ENCODE measurements at regions not wholly inside any gene's neighbourhood (a gene's known extent, or its start where the extent isn't known, plus 50 kb on each side); places are given as distances from the start of the nearest gene placed in this dataset.
"Not testable (repeated sequence)": the region's sequence is repeated elsewhere in the genome, so short reads cannot be mapped to it uniquely, and the experiment has no call there.

DNA sequence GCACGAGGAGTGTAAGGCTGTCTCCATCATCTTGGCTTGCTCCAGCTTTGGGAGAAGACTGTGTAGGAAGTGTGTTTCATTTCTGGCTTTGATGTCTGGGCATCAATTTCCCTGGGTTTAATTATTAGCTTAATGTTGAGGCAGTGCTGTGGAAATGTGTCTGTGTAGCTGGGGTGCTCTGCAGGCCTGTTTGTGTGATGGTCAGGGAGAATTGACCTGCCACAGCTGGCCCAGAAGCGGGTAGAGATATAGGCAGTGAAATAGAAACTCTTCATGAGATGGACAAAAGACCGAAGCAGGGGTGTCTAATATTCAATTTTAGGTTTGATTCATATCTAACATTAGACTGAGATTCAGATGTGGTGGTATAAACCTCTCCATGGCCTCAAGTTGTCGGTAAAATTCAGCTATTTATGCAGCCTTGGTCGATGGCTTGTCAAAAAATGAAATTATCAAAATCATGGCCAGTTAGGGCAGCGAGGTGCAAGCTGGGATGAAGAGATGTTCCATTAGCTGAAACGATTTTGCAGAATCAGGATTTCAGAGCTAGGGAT lies 95.3 kb upstream of the SNX9 start:
- DNase-seq, result no peak

DNA sequence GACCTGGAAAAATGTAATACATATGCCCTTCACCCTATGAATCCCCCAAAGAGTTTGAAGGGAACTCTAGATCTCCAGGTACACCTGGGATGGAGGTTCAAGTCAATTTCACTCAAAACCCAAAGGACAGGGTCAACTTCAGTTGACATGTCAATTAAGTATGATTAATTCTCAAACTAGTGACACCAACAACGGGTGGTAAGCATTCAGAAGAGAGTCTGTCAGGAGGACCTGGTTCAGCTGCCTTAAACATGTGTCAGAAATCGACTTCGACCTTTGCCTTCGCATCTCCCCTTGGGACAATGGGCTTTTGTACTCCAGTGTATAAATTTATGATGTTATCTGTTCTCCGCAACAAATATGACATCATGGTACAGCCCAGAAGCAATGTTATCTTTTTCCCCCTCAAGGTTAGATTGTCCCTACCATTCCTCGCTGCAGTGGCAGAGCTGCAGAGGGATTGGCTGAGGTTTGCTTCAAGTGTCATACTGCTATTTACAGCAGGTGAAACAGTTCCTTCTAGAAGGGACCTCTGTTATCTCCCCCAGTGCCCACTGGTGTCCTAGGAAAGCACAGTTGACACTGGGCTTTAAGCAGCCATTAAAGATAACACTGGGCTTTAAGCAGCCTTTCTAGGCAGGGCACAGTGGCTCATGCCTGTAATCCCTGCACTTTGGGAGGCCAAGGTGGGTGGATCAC lies 94.7 kb upstream of the SNX9 start:
- no peak for DNase-seq

DNA sequence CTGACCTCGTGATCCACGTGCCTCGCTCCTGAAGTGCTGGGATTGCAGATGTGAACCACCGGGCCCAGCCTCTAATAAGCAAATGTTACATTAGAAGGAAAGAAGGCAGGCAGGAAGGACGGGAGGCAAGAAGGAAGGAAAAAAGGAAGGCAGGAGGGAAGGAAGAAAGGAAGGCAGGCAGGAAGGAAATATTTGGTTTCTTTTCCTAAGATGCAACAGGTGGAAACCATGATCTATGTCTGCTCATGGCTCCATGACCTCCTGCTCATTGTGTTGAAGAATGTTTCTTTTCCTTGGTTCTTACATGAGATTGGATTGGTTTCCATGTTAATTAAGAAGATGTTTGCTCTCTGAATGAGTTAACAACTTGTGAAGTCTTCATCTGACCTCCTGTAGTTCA lies 91.8 kb upstream of the SNX9 start:
- DNase-seq, result no peak

DNA sequence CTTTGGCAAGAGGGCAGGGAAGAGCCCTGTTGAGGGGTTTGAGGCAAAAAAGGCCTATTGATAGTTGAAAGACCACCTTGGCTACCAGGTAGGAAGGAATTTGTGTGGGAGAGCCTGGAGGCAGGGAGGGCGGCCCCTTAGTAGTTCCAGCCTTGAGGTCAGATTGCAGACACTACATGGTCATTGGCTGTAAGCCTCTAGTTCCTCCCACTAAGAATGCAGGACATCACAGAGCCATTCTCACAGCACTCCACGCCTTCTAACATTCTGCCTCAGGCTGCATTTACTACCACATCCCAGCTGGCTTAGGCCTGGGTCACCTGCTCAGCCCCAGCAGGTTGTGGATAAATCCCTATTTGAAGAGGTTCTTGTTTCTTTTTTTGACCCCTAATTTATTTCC lies 91.0 kb upstream of the SNX9 start:
- no peak for DNase-seq

DNA sequence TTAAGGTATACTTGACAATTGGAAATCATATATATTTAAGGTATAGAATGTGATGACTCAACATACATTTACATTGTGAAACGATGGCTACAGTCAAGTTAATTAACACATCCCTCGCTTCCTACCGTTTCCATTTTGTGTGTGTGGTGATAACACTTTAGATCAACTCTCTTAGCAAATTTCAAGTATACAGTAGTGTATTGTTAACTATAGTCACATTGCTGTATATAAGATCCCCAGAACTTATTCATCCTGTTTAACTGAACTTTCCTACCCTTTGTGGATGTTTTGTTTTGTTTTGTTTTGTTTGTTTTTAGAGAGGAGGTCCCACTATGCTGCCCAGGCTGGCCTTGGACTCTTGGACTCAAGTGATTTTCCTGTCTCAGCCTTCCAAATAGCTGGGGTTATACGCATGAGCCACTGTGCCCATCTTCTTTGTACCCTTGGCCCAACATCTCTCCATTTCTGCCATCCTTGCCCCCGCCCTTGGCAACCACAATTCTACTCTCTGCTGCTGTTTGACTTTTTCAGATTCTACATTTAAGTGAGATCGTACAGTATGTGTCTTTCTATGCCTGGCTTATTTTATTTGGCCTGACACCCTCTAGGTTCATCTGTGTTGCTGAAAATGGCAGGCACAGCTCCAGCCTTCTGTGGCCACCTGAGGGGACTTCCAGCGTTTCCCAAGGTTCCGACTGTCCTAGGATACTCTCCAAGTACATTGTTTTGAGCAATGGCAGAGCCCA lies 90.5 kb upstream of the SNX9 start:
- DNase-seq, result no peak

DNA sequence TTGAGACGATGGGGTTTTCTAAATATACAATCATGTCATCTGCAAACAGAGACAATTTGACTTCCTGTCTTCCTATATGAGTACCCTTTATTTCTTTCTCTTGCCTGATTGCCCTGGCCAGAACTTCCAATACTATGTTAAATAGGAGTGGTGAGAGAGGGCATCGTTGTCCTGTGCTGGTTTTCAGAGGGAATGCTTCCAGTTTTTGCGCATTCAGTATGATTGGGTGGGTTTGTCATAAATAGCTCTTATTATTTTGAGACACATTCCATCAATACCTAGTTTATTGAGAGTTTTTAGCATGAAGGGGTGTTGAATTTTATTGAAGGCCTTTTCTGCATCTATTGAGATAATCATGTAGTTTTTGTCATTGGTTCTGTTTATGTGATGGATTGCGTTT lies 86.5 kb upstream of the SNX9 start:
- not testable (repeated sequence) for DNase-seq

DNA sequence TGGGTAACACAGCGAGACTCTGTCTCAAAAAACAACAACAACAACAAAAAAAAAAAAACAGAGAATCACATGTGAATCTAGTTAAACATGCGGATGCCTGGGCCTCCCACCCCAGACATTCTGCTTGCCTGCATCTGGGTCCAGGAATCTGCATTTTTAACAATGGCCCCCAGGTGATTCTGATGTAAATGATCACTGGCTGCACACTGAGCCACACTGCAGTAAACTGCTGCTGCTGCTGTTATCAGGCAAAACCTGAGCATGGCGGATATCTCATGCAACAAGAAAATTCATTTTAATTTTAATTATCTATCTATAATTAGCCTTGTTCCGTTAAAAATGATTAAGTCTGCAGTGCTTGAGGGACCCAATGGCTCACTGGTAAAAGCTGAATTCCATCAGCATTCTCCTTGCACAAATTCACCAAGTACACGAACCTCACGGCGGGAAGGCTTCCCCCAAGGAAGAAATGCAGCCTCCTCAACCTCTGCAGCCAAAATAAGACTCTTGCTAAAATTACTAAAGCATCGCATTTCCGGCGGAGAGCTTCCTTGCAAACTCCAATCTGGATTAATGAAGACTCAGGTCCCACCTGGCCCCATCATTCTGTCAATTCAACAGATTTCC lies 81.6 kb upstream of the SNX9 start:
- no peak for DNase-seq

DNA sequence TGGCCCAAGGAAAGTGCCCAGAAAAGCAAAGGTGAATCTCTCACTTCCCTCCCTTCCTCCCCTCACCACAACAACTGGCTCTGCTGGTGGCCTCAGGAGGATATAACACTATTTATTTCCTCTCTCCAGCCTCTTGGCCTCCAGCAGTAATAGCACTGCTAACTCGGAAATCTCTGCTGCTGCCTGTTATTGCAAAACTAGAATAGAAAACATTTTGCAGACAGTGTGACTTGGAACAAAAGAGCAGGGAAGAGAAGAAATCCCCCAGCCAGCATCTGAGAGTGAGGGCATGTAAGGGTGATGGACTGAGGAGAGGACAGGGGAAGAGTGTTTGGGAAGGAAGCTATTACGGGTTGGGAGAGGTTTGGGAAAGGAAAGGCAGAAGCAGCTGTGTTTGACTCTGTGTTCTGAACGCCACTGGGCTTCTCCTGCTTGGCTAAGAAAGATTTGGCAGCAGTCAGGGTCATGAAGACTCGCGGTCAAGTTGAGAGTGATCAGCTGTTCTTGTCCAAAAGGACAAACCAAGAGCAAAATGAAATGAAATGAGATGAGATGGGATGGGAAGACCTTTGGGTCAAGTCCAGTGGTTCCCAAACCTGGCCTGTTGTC lies 81.0 kb upstream of the SNX9 start:
- DNase-seq, result no peak

DNA sequence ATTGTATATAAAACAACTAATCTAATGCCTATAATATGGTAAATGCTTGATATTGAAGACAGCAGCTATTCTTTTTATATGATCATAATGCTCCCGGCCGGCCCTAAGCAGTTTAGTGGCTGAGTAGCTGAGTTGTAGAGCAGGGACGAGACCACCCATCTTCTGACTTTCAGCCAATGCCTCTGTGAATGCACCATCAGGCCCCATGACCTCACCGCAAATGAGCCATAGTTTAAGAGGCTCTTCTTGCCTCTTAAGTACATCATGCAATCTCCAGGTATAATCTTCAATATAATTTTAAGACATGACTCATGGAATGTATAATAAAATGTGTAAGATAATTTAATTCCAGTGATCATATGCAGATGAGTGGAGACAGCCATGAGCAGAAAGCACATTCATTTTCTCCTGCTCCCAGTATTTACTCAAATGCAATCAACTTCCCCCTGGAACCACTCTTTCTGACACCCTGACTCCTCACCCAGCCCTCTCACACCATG lies 78.9 kb upstream of the SNX9 start:
- no peak for DNase-seq

DNA sequence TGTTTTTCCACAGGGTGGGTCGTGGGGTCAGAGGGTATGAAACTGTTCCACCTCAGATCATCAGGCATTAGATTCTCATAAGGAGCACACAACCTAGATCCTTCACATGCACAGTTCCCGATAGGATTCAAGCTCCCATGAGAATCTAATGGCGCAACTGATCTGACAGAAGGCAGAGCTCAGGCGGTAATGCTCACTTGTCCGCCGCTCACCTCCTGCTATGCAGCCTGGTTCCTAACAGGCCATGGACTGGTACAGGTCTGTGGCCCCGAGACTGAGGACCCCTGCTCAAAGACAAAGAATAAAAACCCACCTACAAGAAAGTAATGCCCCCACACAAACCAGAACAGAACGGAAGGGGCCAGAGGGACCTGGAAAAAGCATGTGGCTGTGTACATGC lies 76.1 kb upstream of the SNX9 start:
- no peak for DNase-seq

DNA sequence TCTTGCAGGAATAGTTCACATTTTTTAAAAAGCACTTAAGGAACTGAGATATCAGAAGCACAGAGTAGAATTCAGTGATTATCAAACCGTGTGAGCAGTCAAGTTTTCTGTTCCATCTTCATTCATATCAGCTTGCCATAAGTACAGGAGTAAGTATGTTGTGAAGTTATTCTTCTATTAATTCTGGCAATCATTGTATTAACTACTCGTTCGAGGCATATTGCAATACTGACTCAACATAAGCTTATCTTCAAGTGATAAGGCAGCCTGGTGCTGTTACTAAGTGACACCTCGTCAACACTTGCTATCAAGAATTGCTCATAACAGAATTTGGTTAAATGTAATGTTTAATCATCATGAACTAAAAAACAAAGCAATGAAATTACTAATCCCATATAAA lies 75.7 kb upstream of the SNX9 start:
- DNase-seq, result no peak

DNA sequence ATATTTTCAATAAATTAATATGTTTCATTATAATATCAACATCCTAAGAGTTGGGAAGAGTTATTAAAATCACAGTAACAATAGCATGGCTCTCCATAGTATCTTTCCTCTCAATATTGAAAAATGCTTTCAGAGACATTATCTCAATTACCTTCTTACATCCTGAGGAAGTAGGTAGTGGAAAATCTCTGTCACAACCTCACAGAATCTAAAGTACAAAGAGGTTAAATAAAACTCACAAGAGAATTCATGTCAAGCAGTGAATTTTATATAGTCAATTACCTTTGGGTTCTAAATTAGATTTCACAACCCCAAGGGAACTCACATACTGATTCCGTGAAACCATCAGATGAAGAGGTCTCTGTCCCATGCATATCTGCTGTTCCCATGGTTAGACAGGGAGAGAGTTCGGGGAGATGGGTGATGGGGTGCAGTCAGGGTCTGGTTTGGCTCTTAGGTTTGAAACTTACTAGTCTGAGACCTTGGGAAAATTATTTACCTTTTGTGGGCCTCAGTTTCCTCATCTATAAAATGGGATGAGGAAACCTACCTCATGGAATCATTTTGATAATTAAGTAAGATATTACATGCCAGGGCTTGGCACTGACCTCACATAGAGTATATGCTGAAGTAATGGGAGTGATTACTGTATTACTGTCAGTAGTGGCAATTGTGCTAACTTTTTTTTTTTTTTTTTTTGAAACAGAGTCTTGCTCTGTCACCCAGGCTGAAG lies 74.0 kb upstream of the SNX9 start:
- DNase-seq, result no peak

DNA sequence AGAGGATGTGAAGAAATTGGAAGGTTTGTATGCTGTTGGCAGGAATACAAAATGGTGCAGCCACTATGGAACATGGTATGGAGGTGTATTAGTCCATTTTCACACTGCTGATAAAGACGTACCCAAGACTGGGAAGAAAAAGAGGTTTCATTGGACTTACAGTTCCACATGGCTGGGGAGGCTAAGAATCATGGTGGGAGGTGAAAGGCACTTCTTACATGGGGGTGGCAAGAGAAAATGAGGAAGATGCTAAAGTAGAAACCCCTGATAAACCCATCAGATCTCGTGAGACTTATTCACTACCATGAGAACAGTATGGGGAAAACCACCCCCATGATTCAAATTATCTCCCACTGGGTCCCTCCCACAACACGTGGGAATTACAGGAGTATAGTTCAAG lies 72.1 kb upstream of the SNX9 start:
- not testable (repeated sequence) for DNase-seq

DNA sequence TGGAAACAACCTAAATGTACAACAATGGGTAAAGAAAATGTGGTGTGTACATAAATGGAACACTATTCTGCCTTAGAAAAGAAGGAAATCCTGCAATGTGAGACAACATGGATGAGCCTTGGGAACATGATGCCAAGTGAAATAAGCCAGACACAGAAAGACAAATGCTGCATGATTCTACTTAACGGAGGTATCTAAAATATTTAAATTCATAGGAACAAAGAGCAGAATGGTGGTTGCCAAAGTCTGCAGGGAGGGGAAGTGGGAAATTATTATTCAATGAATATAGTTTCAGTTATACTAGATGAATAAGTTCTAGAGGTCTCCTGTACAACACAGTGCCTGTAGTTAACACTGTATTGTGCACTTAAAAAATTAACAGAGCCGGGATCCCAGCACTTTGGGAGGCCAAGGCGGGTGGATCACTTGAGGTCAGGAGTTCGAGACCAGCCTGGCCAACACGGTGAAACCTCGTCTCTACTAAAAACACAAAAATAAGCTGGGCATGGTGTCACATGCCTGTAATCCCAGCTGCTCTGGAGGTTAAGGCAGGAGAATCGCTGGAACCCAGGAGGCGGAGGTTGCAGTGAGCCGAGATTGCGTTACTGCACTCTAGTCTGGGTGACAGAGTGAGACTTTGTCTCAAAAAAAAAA lies 71.4 kb upstream of the SNX9 start:
- DNase-seq, result no peak

DNA sequence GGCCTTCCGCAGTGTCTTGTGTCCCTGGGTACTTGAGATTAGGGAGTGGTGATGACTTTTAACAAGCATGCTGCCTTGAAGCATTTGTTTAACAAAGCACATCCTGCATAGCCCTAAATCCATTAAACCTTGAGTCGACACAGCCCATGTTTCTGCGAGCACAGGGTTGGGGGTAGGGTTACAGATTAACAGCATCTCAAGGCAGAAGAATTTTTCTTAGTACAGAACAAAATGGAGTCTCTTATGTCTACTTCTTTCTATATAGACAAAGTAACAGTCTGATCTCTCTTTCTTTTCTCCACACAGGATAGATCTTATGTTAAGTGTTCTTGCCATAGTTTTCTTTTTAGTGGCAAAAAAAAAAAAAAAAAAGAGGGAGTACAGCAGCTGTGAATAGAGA lies 70.2 kb upstream of the SNX9 start:
- DNase-seq, result not testable (repeated sequence)

DNA sequence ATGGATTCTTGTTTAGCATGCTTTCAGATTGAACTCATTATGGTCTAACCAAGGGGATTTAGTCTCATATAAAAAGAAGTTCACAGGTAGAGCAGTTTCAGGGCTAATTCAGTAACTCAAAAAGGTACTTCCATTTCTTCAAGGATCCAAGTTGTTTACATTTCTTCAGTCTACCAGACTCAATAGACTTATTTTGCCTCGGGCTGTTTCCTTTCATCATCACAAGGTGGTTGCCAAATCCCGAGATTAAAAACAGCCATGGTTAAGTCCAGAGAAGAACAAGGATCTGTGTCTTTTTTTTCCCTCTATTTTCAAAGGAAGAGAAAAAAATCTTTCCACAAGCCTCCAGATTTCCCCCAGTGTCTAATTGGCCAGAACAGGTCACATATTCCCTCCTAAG lies 69.8 kb upstream of the SNX9 start:
- no peak for DNase-seq

DNA sequence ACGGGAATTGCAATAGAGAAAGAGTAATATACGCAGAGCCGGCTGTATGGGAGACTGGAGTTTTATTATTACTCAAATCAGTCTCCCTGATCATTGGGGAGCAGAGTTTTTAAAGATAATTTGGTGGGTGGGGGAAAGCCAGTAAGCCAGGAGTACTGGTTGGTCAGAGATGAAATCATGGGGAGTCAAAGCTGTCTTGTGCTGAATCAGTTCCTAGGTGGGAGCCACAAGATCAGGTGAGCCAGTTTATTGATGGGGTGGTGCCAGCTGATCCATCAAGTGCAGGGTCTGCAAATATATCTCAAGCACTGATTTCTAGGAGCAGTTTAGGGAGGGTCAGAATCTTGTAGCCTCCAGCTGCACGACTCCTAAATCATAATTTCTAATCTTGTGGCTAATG lies 69.2 kb upstream of the SNX9 start:
- not testable (repeated sequence) for DNase-seq

DNA sequence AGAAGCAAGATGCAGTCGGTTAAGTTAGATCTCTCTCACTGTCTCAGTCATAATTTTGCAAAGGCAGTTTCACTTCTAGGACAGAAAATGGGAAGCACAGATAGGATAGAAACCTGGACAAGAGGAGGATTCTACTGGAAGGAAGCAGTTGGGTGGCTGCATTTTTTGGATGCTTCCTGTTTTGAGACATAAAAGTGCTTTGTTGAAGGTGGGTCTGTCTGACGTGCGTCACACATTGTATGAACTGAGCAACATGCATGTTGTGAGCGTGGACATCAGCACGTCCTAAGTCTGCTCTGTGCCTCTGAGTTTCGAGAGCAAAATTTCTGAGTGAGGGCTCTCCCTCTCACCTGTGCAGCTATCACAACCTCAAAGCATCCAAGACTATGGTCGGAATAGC lies 68.7 kb upstream of the SNX9 start:
- DNase-seq, result no peak

DNA sequence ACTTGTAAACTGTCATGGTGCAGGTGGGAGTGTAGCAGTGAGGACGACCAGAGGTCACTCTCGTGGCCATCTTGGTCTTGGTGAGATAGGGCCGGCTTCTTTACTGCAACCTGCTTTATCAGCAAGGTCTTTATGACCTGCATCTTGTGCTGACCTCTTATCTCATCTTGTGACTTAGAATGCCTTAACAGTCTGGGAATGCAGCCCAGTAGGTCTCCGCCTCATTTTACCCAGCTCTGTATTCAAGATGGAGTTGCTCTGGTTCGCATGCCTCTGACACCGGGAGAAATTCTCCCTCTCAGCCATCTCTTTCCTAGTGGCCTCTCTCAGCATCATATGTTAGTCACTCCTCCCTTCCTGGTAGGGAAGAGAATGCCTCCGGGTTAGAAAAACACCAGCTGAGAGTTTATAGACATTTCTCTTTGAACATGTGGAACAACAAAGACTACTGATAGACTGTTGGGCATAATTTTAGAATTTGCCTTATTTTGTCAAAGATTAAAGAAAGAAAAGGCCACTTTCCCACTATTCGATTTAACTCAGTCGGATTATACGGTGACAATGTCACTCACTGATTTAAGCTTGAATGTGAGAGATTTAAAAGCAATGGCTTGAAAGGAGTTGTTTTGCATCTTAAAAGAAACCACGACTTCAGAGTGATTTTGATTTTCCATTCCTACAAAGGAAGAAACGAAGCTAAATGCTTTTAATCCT lies 67.9 kb upstream of the SNX9 start:
- no peak for DNase-seq

DNA sequence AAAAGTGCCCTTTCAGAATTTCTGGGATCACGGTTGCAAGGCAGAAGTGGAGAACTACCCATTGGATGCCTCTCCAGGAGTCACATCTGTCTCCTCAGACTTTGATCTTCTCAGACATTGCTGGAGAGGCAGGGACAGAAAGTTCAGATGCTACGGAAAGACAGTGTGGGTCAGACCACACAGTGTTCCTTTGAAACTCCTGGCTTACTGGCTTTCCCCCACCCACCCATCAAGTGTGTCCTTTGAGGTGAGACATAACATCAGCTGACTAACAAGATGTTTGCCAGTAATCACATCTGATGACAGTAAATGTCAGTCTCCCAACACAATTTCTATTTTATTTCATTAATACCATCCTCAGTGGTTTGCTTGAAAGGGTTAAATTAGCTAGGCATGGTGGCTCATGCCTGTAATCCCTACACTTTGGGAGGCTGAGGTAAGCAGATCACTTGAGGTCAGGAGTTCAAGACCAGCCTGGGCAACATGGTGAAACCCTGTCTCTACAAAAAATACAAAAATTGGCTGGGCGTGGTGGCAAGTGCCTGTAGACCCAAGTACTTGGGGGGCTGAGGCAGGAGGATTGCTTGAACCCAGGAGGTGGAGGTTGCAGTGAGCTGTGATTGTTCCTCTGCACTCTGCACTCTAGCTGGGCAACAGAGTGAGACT lies 67.2 kb upstream of the SNX9 start:
- DNase-seq, result peak; percentile 61
